ENCODE measurements at regions not wholly inside any gene's neighbourhood (a gene's known extent, or its start where the extent isn't known, plus 50 kb on each side); places are given as distances from the start of the nearest gene placed in this dataset.

GRCh38 chr7:35454575-35455385, 200.9 kb upstream of the TBX20 start:
- Histone ChIP-seq H3K27me3 (replicated peaks in 1 of 2; ENCODE audit: control insufficient read depth in 2 of 2, insufficient read depth in 2 of 2, low read length in 1 of 2) (no peaks in the 10 kb centered on the region; a peak in 2 of 4 replicates), H3K79me2 (ENCODE audit: control insufficient read depth, insufficient read depth, low read length) (no peaks in the 10 kb centered on the region), H3K36me3 (ENCODE audit: control insufficient read depth in 2 of 2, insufficient read depth in 2 of 2, low read length in 1 of 2) (no peaks in the 10 kb centered on the region), H3K4me1 (ENCODE audit: control insufficient read depth, insufficient read depth, low read length) (no peaks in the 10 kb centered on the region), H3K27ac (ENCODE audit: control insufficient read depth, insufficient read depth) (no peak overlapping the region), H3K4me3 (no peak overlapping the region), H2AFZ (ENCODE audit: control insufficient read depth, low read depth, low read length) (no peak overlapping the region), H4K20me1 (ENCODE audit: control insufficient read depth, insufficient read depth) (no peaks in the 10 kb centered on the region), H3K9me3 (replicated peaks; ENCODE audit: control insufficient read depth, insufficient read depth, low read length) (no peaks in the 10 kb centered on the region), H3K4me2 (ENCODE audit: control insufficient read depth, insufficient read depth) (no peak overlapping the region), H3K9ac (ENCODE audit: control insufficient read depth, insufficient read depth, low read length) (no peak overlapping the region)
- RAD21 ChIA-PET (ENCODE audit: unreplicated experiment) = no interaction called here
- no peak for DNase-seq (ENCODE audit: low read depth, low spot score)
- CTCF ChIA-PET = no interaction called here
- no peak for ATAC-seq
- TF ChIP-seq WRNIP1 (IDR thresholded peaks at IDR 0.05; ENCODE audit: borderline replicate concordance, low read depth, low read length) (no peak), CHD4 (IDR thresholded peaks at IDR 0.05) (no peak), E4F1 (IDR thresholded peaks at IDR 0.05; ENCODE audit: borderline replicate concordance, partially characterized antibody) (no peak)
- in situ Hi-C loops (cut with MboI) = no loop called here
- intact Hi-C loops (cut with micrococcal nuclease; ENCODE audit: unreplicated experiment) = no loop called here
- WGBS (ENCODE audit: insufficient coverage, insufficient replicate concordance, low lambda C conversion rate, missing lambda C conversion rate) = 42% methylated on average over 51 of the region's 58 CpGs
- SMC1A ChIA-PET (ENCODE audit: uncharacterized antibody, unreplicated experiment) = interaction anchor here (0.7 kb wide), 1 partner anchor 158 kb away, joined by 3 read pairs; no protein-coding TSS in a partner anchor
- no TSS peak for BruUV-seq (replicated peaks)
- no peak for FAIRE-seq
- POLR2A ChIA-PET = no interaction called here

All from GM12878 (cell line).